DOHH2 (cell line): ENCODE measurements at regions not wholly inside any gene's neighbourhood (a gene's known extent, or its start where the extent isn't known, plus 50 kb on each side); places are given as distances from the start of the nearest gene placed in this dataset.

Experiments
- EZH2phosphoT487 ChIP-seq: fragments of 200-600 bp; sonication (generic); IDR thresholded peaks from 2 replicates; pipeline ENCODE4 v1.6.1; 2017; ENCODE audit warnings: borderline replicate concordance, mild to moderate bottlenecking, antibody characterized with exemption, low read length, moderate library complexity, mixed read lengths
- TF ChIP-seq, protein P1 (sequence below): fragments of 200-600 bp; sonication (generic); IDR thresholded peaks from one replicate; pipeline ENCODE4 v1.5.1; 2014; ENCODE audit warnings: antibody characterized with exemption, mild to moderate bottlenecking, low read depth, low read length; ENCODE audit not compliant: poor library complexity, severe bottlenecking

DNA sequence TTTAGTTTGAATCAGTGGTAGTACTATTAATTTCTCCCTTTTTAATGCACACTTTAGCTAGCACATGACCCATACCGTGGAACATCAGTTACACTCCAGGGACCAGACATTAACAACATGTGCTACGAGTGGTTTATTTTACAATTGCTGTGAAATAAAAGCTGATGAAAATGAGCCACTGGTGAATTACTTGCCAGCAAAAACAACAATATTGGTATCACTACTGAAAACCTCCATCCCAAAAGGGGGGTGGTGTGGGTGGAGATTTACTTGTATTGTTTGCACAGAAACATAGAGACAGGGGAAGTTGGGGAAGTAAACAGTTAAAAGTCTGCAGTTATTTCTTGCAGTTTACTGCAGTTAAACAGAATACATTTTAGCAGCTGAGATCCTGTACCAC, 369.6 kb upstream of the GRAMD2B start:
- TF ChIP-seq, protein P1, sequence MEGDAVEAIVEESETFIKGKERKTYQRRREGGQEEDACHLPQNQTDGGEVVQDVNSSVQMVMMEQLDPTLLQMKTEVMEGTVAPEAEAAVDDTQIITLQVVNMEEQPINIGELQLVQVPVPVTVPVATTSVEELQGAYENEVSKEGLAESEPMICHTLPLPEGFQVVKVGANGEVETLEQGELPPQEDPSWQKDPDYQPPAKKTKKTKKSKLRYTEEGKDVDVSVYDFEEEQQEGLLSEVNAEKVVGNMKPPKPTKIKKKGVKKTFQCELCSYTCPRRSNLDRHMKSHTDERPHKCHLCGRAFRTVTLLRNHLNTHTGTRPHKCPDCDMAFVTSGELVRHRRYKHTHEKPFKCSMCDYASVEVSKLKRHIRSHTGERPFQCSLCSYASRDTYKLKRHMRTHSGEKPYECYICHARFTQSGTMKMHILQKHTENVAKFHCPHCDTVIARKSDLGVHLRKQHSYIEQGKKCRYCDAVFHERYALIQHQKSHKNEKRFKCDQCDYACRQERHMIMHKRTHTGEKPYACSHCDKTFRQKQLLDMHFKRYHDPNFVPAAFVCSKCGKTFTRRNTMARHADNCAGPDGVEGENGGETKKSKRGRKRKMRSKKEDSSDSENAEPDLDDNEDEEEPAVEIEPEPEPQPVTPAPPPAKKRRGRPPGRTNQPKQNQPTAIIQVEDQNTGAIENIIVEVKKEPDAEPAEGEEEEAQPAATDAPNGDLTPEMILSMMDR, result no peak
- no peak for TF ChIP-seq EZH2phosphoT487
